Liver (tissue), 8 donors: ENCODE measurements at regions not wholly inside any gene's neighbourhood (a gene's known extent, or its start where the extent isn't known, plus 50 kb on each side); places are given as distances from the start of the nearest gene placed in this dataset.

Experiments used
- DNase-seq: peaks from one replicate; pipeline ENCODE4 v3.0.0-alpha.2; 2017; ENCODE audit warnings: low spot score
- H3K27ac ChIP-seq, 2 donors: one replicate each; pipeline ENCODE4 v1.7.0; 2013; ENCODE audit warnings: inconsistent platforms in 2 of 2, low read length in 2 of 2, control low read depth in 1 of 2, low read depth in 1 of 2, mild to moderate bottlenecking in 1 of 2
- H3K27me3 ChIP-seq, 4 donors: one replicate each; pipeline versions ENCODE4 v1.6.1 to v1.7.0; 2013; ENCODE audit warnings: low read length in 3 of 4, inconsistent platforms in 1 of 4, mild to moderate bottlenecking in 1 of 4, moderate library complexity in 1 of 4; ENCODE audit not compliant: control insufficient read depth in 4 of 4, insufficient read depth in 4 of 4
- H3K36me3 ChIP-seq, 4 donors: one replicate each; pipeline versions ENCODE4 v1.6.1 to v1.7.0; 2013; ENCODE audit warnings: low read length in 3 of 4, mild to moderate bottlenecking in 3 of 4, low read depth in 1 of 4, moderate library complexity in 1 of 4; ENCODE audit not compliant: control insufficient read depth in 4 of 4, insufficient read depth in 3 of 4
- H3K4me1 ChIP-seq, 4 donors: one replicate each; pipeline versions ENCODE4 v1.6.1 to v1.7.0; 2013; ENCODE audit warnings: low read length in 3 of 4, mild to moderate bottlenecking in 3 of 4, moderate library complexity in 1 of 4; ENCODE audit not compliant: control insufficient read depth in 4 of 4, insufficient read depth in 4 of 4
- H3K4me3 ChIP-seq, 3 donors: one replicate each; pipeline versions ENCODE4 v1.6.1 to v1.7.0; 2013; ENCODE audit warnings: low read length in 3 of 3, control low read depth in 1 of 3, low read depth in 1 of 3, mild to moderate bottlenecking in 1 of 3
- H3K9ac ChIP-seq, 2 donors: one replicate each; pipeline ENCODE4 v1.7.0; 2013; ENCODE audit warnings: low read length in 2 of 2, mild to moderate bottlenecking in 2 of 2, moderate library complexity in 2 of 2, control low read depth in 1 of 2, low read depth in 1 of 2
- H3K9me3 ChIP-seq, 4 donors: one replicate each; pipeline versions ENCODE4 v1.6.1 to v1.7.0; 2013; ENCODE audit warnings: low read length in 3 of 4; ENCODE audit not compliant: control insufficient read depth in 4 of 4
- ATF3 ChIP-seq: IDR thresholded peaks from 2 replicates; pipeline ENCODE4 v1.6.1; 2016; ENCODE audit warnings: antibody characterized with exemption
- CTCF ChIP-seq: fragments of 150-350 bp; IDR thresholded peaks from 2 replicates; pipeline ENCODE4 v1.5.1; 2017; ENCODE audit warnings: improper control_type of control experiment, low read depth, low read length; ENCODE audit not compliant: missing input control
- EGR1 ChIP-seq, 2 donors: IDR thresholded peaks; 2 replicates each; pipeline ENCODE4 v1.6.1; 2016 to 2018; ENCODE audit warnings: antibody characterized with exemption in 2 of 2, low read depth in 2 of 2
- FOXA2 ChIP-seq: IDR thresholded peaks from 2 replicates; pipeline ENCODE4 v1.6.1; 2016; ENCODE audit warnings: antibody characterized with exemption
- GABPA ChIP-seq, 2 donors: IDR thresholded peaks in 1 of 2; conservative IDR thresholded peaks in 1 of 2; 2 replicates each; pipeline ENCODE4 v1.6.1; 2016; ENCODE audit warnings: antibody characterized with exemption in 2 of 2, mild to moderate bottlenecking in 1 of 2, moderate library complexity in 1 of 2
- HNF4A ChIP-seq, 2 donors: conservative IDR thresholded peaks; 2 replicates each; pipeline ENCODE4 v1.6.1; 2016; ENCODE audit warnings: antibody characterized with exemption in 2 of 2, mild to moderate bottlenecking in 2 of 2
- JUND ChIP-seq, 2 donors: IDR thresholded peaks; 2 replicates each; pipeline ENCODE4 v1.6.1; 2016; ENCODE audit warnings: antibody characterized with exemption in 2 of 2
- MAX ChIP-seq: IDR thresholded peaks from 2 replicates; pipeline ENCODE4 v1.6.1; 2016; ENCODE audit warnings: antibody characterized with exemption
- NR2F2 ChIP-seq: IDR thresholded peaks from 2 replicates; pipeline ENCODE4 v1.6.1; 2016; ENCODE audit warnings: antibody characterized with exemption
- RAD21 ChIP-seq, 2 donors: IDR thresholded peaks; 2 replicates each; pipeline ENCODE4 v1.6.1; 2016; ENCODE audit warnings: antibody characterized with exemption in 2 of 2, mild to moderate bottlenecking in 2 of 2
- REST ChIP-seq: IDR thresholded peaks from 2 replicates; pipeline ENCODE4 v1.6.1; 2016; ENCODE audit warnings: antibody characterized with exemption, mild to moderate bottlenecking
- RXRA ChIP-seq, 2 donors: IDR thresholded peaks; 2 replicates each; pipeline ENCODE4 v1.6.1; 2017 to 2018; ENCODE audit warnings: antibody characterized with exemption in 2 of 2, mild to moderate bottlenecking in 1 of 2
- SP1 ChIP-seq: IDR thresholded peaks from 2 replicates; pipeline ENCODE4 v1.6.1; 2018; ENCODE audit warnings: antibody characterized with exemption, mild to moderate bottlenecking
- YY1 ChIP-seq: IDR thresholded peaks from 2 replicates; pipeline ENCODE4 v1.6.1; 2016; ENCODE audit warnings: antibody characterized with exemption, mild to moderate bottlenecking
- ZBTB33 ChIP-seq: IDR thresholded peaks from 2 replicates; pipeline ENCODE4 v1.6.1; 2016; ENCODE audit warnings: antibody characterized with exemption
- WGBS: extraction: QIAGEN DNeasy Blood & Tissue Kit; methylation state at CpG from one replicate; pipeline ENCODE4 v1.1.7; 2013; 5-methylcytosine and 5-hydroxymethylcytosine counted together
- donor health status: healthy.
- donor health status: healthy.
- donor health status: healthy.
- donor health status: healthy.
- donor health status: healthy.

GRCh38 chr1:234931404-234931973 is 197.1 kb downstream of the TOMM20 start:
- no peak for DNase-seq
- Histone ChIP-seq H3K27me3 (no peaks in the 10 kb centered on the region), H3K9ac (no peak overlapping the region), H3K36me3 (no peaks in the 10 kb centered on the region), H3K4me3 (no peak overlapping the region), H3K27ac (no peak overlapping the region), H3K4me1 (peaks cover 1 to 12% (median 8%) of the 10 kb centered on the region in 4 donors), H3K9me3 (no peaks in the 10 kb centered on the region)
- TF ChIP-seq FOXA2 (no peak), CTCF (no peak), RXRA (IDR thresholded peaks at IDR 0.05) (no peak), ATF3 (no peak)
- WGBS, result 97% methylated on average over 4 of the region's 4 CpGs

- no peak overlapping the region for H3K4me3 ChIP-seq
- no peaks in the 10 kb centered on the region for H3K36me3 ChIP-seq
- 92% methylated on average over 3 of the region's 3 CpGs for WGBS
- H3K4me1 ChIP-seq, result peaks cover 1 to 15% (median 8%) of the 10 kb centered on the region in 4 donors
- TF ChIP-seq YY1 (no peak), ZBTB33 (no peak), NR2F2 (no peak), HNF4A (conservative IDR thresholded peaks at IDR 0.05) (no peak), SP1 (no peak), RAD21 (IDR thresholded peaks at IDR 0.05) (no peak), EGR1 (IDR thresholded peaks at IDR 0.05; ENCODE audit: low read depth in 2 of 2) (no peak), MAX (no peak), REST (no peak), FOXA2 (no peak), JUND (IDR thresholded peaks at IDR 0.05) (no peak), GABPA (IDR thresholded peaks at IDR 0.05 in 1 of 2, conservative IDR thresholded peaks at IDR 0.05 in 1 of 2) (no peak), CTCF (no peak), RXRA (IDR thresholded peaks at IDR 0.05) (no peak)
- no peak overlapping the region for H3K9ac ChIP-seq
- H3K27ac ChIP-seq, result no peak overlapping the region
- H3K9me3 ChIP-seq, result no peaks in the 10 kb centered on the region
- no peak for DNase-seq
- no peaks in the 10 kb centered on the region for H3K27me3 ChIP-seq
Measured at GRCh38 chr1:234929369-234929768, 199.3 kb downstream of the TOMM20 start.
